Ishikawa (cell line): ENCODE measurements at regions not wholly inside any gene's neighbourhood (a gene's known extent, or its start where the extent isn't known, plus 50 kb on each side); places are given as distances from the start of the nearest gene placed in this dataset.

Experiments used
- EP300 ChIP-seq: IDR thresholded peaks from 2 replicates; pipeline ENCODE4 v1.6.1; 2012; ENCODE audit warnings: borderline replicate concordance
- RAD21 ChIP-seq: IDR thresholded peaks from 2 replicates; pipeline ENCODE4 v1.6.1; 2012; ENCODE audit warnings: low read depth
- TEAD4 ChIP-seq: IDR thresholded peaks from 2 replicates; pipeline ENCODE4 v1.6.1; 2012

GRCh38 chr2:150209746-150210145, 277.7 kb downstream of the RND3 start:
- TF ChIP-seq TEAD4, result no peak
- TF ChIP-seq RAD21, result no peak
- TF ChIP-seq EP300, result no peak
